Suprapubic skin (tissue), 4 donors: ENCODE measurements at regions not wholly inside any gene's neighbourhood (a gene's known extent, or its start where the extent isn't known, plus 50 kb on each side); places are given as distances from the start of the nearest gene placed in this dataset.

Experiments used
- POLR2A ChIP-seq, 2 donors: fragments of 450-650 bp; IDR thresholded peaks; one replicate each; pipeline ENCODE4 v1.6.1; 2017; ENCODE audit warnings: antibody characterized with exemption in 2 of 2, mild to moderate bottlenecking in 2 of 2, moderate library complexity in 2 of 2
- POLR2AphosphoS5 ChIP-seq, 3 donors: sonication (generic); formaldehyde crosslinking; IDR thresholded peaks; one replicate each; pipeline ENCODE4 v1.6.1; 2017; ENCODE audit warnings: antibody characterized with exemption in 3 of 3

GRCh38 chr9:18137815-18138214 is 336.1 kb upstream of the ADAMTSL1 start:
- TF ChIP-seq POLR2A (IDR thresholded peaks at IDR 0.05) (no peak), POLR2AphosphoS5 (IDR thresholded peaks at IDR 0.05) (no peak)
